PC-9 (cell line): ENCODE measurements at regions not wholly inside any gene's neighbourhood (a gene's known extent, or its start where the extent isn't known, plus 50 kb on each side); places are given as distances from the start of the nearest gene placed in this dataset.

ENCODE experiments used
- CTCF ChIP-seq: fragments of 200-600 bp; sonication (generic); conservative IDR thresholded peaks from 2 replicates; pipeline ENCODE4 v1.6.1; 2017; ENCODE audit warnings: mixed run types, antibody characterized with exemption, mild to moderate bottlenecking, moderate library complexity
- EZH2 ChIP-seq: fragments of 200-600 bp; sonication (generic); IDR thresholded peaks from 2 replicates; pipeline ENCODE4 v1.8.0; 2017; ENCODE audit warnings: antibody characterized with exemption, low read depth

- no peak for TF ChIP-seq CTCF
- TF ChIP-seq EZH2: no peak
Measured at GRCh38 chr9:26325444-26325829, 567.2 kb downstream of the CAAP1 start.
